MM.1S (cell line): ENCODE measurements at regions not wholly inside any gene's neighbourhood (a gene's known extent, or its start where the extent isn't known, plus 50 kb on each side); places are given as distances from the start of the nearest gene placed in this dataset.

Experiments used
- DNase-seq: peaks from one replicate; pipeline ENCODE4 v3.0.0-alpha.2; 2015
- H2AFZ ChIP-seq: fragments of 300-600 bp; sonication (generic); 2 replicates; pipeline ENCODE4 v1.6.0; 2016; ENCODE audit warnings: antibody characterized with exemption, low read length
- H3F3A ChIP-seq: fragments of 300-600 bp; sonication (generic); 2 replicates; pipeline ENCODE4 v1.6.1; 2016; ENCODE audit warnings: mild to moderate bottlenecking, antibody characterized with exemption, low read length, moderate library complexity, mixed read lengths; ENCODE audit not compliant: insufficient read depth
- H3K27ac ChIP-seq: fragments of 300-600 bp; sonication (generic); 2 replicates; pipeline ENCODE4 v1.5.1; 2016; ENCODE audit warnings: mild to moderate bottlenecking, low read length
- H3K27me3 ChIP-seq: fragments of 300-600 bp; sonication (generic); replicated peaks from 2 replicates; pipeline ENCODE4 v1.6.0; 2016; ENCODE audit warnings: low read length; ENCODE audit not compliant: insufficient read depth
- H3K36me3 ChIP-seq: fragments of 300-600 bp; sonication (generic); replicated peaks from 2 replicates; pipeline ENCODE4 v1.6.1; 2016; ENCODE audit warnings: mild to moderate bottlenecking, low read length, mixed read lengths; ENCODE audit not compliant: insufficient read depth
- H3K4me1 ChIP-seq: fragments of 300-600 bp; sonication (generic); 2 replicates; pipeline ENCODE4 v1.6.1; 2016; ENCODE audit warnings: low read length, mixed read lengths
- H3K4me2 ChIP-seq: fragments of 300-600 bp; sonication (generic); 2 replicates; pipeline ENCODE4 v1.6.0; 2016; ENCODE audit warnings: low read depth, low read length
- H3K4me3 ChIP-seq: fragments of 300-600 bp; sonication (generic); 2 replicates; pipeline ENCODE4 v1.5.1; 2016; ENCODE audit warnings: low read length, mixed read lengths
- H3K79me2 ChIP-seq: fragments of 300-600 bp; sonication (generic); 2 replicates; pipeline ENCODE4 v1.6.1; 2016; ENCODE audit warnings: mixed run types, low read length, mixed read lengths
- H3K9ac ChIP-seq: fragments of 300-600 bp; sonication (generic); 2 replicates; pipeline ENCODE4 v1.6.1; 2016; ENCODE audit warnings: low read length, mixed read lengths
- H3K9me2 ChIP-seq: fragments of 300-600 bp; sonication (generic); replicated peaks from 2 replicates; pipeline ENCODE4 v1.6.1; 2016; ENCODE audit warnings: mild to moderate bottlenecking, low read length, mixed read lengths; ENCODE audit not compliant: insufficient read depth
- H3K9me3 ChIP-seq: fragments of 300-600 bp; sonication (generic); replicated peaks from 2 replicates; pipeline ENCODE4 v1.6.1; 2016; ENCODE audit warnings: mild to moderate bottlenecking, low read length, mixed read lengths; ENCODE audit not compliant: insufficient read depth
- H4K20me1 ChIP-seq: fragments of 300-600 bp; sonication (generic); 2 replicates; pipeline ENCODE4 v1.6.1; 2016; ENCODE audit warnings: mild to moderate bottlenecking, low read length, moderate library complexity, mixed read lengths; ENCODE audit not compliant: insufficient read depth
- EZH2 ChIP-seq: fragments of 300-600 bp; sonication (generic); optimal IDR thresholded peaks from 2 replicates; pipeline ENCODE3; 2017; ENCODE audit warnings: low read depth, mild to moderate bottlenecking, antibody characterized with exemption, low read length, mixed read lengths
- EZH2phosphoT487 ChIP-seq: fragments of 300-600 bp; sonication (generic); IDR thresholded peaks from 2 replicates; pipeline ENCODE4 v1.6.1; 2018; ENCODE audit warnings: antibody characterized with exemption, low read length
- TF ChIP-seq, protein P1 (sequence below): fragments of 300-600 bp; sonication (generic); IDR thresholded peaks from 2 replicates; pipeline ENCODE4 v1.5.1; 2016; ENCODE audit warnings: antibody characterized with exemption, low read length, mixed read lengths

DNA sequence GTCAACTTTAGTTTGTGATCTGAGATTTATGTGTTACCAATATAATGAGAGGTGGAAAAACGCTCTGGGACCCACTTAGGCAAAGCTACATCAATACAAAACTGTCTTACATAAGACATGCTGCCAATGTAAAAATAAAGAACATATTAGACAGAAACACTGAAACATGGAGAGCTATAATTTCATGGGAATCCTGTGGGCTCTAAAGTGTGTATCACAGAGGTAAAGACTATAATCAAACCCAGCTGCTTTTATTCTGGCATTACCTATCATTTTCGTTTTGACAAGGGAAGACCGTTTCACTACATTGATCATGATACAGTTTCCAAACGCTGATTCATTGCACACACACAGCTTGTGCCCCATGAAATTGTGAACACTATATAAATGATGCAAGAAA, 400.5 kb upstream of the TUSC1 start:
- Histone ChIP-seq H3K27ac (no peak overlapping the region), H3K36me3 (no peaks in the 10 kb centered on the region), H3K9me3 (no peaks in the 10 kb centered on the region), H4K20me1 (no peaks in the 10 kb centered on the region), H3F3A (no peaks in the 10 kb centered on the region), H3K4me2 (no peak overlapping the region), H3K79me2 (no peaks in the 10 kb centered on the region), H3K4me3 (no peak overlapping the region), H3K27me3 (no peaks in the 10 kb centered on the region), H3K9ac (no peak overlapping the region), H3K9me2 (no peaks in the 10 kb centered on the region), H3K4me1 (no peaks in the 10 kb centered on the region), H2AFZ (no peak overlapping the region)
- DNase-seq, result no peak
- TF ChIP-seq, protein P1, sequence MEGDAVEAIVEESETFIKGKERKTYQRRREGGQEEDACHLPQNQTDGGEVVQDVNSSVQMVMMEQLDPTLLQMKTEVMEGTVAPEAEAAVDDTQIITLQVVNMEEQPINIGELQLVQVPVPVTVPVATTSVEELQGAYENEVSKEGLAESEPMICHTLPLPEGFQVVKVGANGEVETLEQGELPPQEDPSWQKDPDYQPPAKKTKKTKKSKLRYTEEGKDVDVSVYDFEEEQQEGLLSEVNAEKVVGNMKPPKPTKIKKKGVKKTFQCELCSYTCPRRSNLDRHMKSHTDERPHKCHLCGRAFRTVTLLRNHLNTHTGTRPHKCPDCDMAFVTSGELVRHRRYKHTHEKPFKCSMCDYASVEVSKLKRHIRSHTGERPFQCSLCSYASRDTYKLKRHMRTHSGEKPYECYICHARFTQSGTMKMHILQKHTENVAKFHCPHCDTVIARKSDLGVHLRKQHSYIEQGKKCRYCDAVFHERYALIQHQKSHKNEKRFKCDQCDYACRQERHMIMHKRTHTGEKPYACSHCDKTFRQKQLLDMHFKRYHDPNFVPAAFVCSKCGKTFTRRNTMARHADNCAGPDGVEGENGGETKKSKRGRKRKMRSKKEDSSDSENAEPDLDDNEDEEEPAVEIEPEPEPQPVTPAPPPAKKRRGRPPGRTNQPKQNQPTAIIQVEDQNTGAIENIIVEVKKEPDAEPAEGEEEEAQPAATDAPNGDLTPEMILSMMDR, result no peak
- no peak for TF ChIP-seq EZH2phosphoT487
- no peak for TF ChIP-seq EZH2

DNA sequence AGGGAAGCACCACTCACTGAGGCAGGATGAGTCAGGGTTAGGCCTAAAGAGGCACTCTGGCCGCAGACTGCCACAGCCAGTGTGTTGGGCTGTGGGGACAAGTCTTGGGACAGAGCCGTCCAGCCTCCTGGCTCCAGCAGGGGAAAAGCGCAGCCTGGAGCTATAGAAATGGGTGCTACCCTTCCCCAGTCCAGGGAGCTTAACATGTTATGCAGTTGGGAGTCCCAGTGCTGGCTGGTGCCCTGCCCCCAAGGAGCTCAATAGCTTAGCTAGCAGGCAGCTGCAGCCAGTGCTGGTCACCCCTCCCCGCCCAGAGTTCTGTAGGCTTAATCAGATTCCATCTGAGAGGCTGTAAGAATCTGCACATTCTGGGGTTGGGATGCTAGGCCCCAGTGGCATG, 399.6 kb upstream of the TUSC1 start:
- Histone ChIP-seq H3K9me2 (no peaks in the 10 kb centered on the region), H3K27ac (no peak overlapping the region), H3K9ac (no peak overlapping the region), H3K36me3 (no peaks in the 10 kb centered on the region), H3K4me1 (no peaks in the 10 kb centered on the region), H2AFZ (no peak overlapping the region), H3K9me3 (no peaks in the 10 kb centered on the region), H3K79me2 (no peaks in the 10 kb centered on the region), H3F3A (no peaks in the 10 kb centered on the region), H3K4me3 (no peak overlapping the region), H3K4me2 (no peak overlapping the region), H4K20me1 (no peaks in the 10 kb centered on the region), H3K27me3 (no peaks in the 10 kb centered on the region)
- TF ChIP-seq, protein P1, result no peak
- TF ChIP-seq EZH2phosphoT487, result no peak
- no peak for TF ChIP-seq EZH2
- DNase-seq, result no peak

DNA sequence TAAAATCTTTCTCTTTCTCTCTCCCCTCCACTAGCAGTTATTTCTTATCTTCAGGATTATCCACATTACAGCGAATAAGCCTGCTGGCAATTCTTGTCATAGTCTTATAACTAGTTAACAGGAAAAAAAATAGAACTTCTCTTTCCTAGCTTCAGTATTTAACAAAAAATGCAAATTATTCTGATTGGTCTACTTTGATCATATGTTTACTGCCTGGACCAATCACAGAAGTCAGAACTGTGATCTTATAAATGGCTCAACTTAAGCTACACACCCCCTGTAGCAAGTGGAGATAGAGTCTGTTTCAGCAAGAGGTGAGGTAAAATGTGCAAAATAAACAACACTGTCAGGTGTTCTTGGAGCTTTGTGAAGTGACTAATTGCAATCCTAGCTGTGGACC, 389.4 kb upstream of the TUSC1 start:
- Histone ChIP-seq H3K9me3 (no peaks in the 10 kb centered on the region), H3F3A (peaks cover 6% of the 10 kb centered on the region; the same call in 1 of the 2 replicates), H2AFZ (no peak overlapping the region), H3K27ac (no peak overlapping the region), H3K9ac (no peak overlapping the region), H3K9me2 (no peaks in the 10 kb centered on the region), H4K20me1 (no peaks in the 10 kb centered on the region), H3K79me2 (no peaks in the 10 kb centered on the region), H3K4me2 (no peak overlapping the region), H3K36me3 (no peaks in the 10 kb centered on the region), H3K4me1 (peaks cover 18% of the 10 kb centered on the region; the same call in 1 of the 2 replicates), H3K27me3 (no peaks in the 10 kb centered on the region), H3K4me3 (no peak overlapping the region)
- no peak for TF ChIP-seq EZH2phosphoT487
- no peak for TF ChIP-seq EZH2
- TF ChIP-seq, protein P1, result no peak
- DNase-seq, result no peak
